ENCODE measurements at regions not wholly inside any gene's neighbourhood (a gene's known extent, or its start where the extent isn't known, plus 50 kb on each side); places are given as distances from the start of the nearest gene placed in this dataset.

- ChIA-PET POLR2A (no interaction called here), CTCF (interaction anchor here (0.7 kb wide), 1 partner anchor 98 kb away, joined by 3 read pairs; no protein-coding TSS in a partner anchor)
- Histone ChIP-seq H3K9me3 (no peaks in the 10 kb centered on the region), H3K4me1 (no peaks in the 10 kb centered on the region), H3K27ac (no peak overlapping the region), H3K4me2 (no peak overlapping the region), H3K4me3 (no peak overlapping the region)
- FAIRE-seq (no peak), ATAC-seq (peak in 1 of 2 experiments; percentile 53; a peak in 3 of 6 replicates), DNase-seq (ENCODE audit: low read depth in 1 of 2, low spot score in 1 of 2) (no peak)
- TF ChIP-seq CBX8 (IDR thresholded peaks at IDR 0.05) = no peak
- WGBS (ENCODE audit: missing lambda C conversion rate) = 94% methylated on average over 10 of the region's 10 CpGs
Measured at GRCh38 chr16:22427556-22427955, 53.1 kb upstream of the CDR2 start.

GRCh38 chr16:22425847-22426246, 51.4 kb upstream of the CDR2 start:
- H3K9me3 ChIP-seq = no peaks in the 10 kb centered on the region
- H3K4me3 ChIP-seq = no peak overlapping the region
- FAIRE-seq (no peak), DNase-seq (ENCODE audit: low read depth in 1 of 2, low spot score in 1 of 2) (no peak), ATAC-seq (no peak)
- TF ChIP-seq SREBF2 (IDR thresholded peaks at IDR 0.05) (no peak), PBX3 (IDR thresholded peaks at IDR 0.05) (no peak), SMC3 (IDR thresholded peaks at IDR 0.05) (no peak)
- 90% methylated on average over 5 of the region's 5 CpGs for WGBS (ENCODE audit: missing lambda C conversion rate)
- POLR2A ChIA-PET = no interaction called here
- H3K4me2 ChIP-seq = no peak overlapping the region
- H3K4me1 ChIP-seq = no peaks in the 10 kb centered on the region
- no peak overlapping the region for H3K27ac ChIP-seq
- CTCF ChIA-PET = no interaction called here

- no peaks in the 10 kb centered on the region for H3K9me3 ChIP-seq
- 93% methylated on average over 22 of the region's 26 CpGs for WGBS (ENCODE audit: missing lambda C conversion rate)
- DNase-seq (ENCODE audit: low read depth in 1 of 2, low spot score in 1 of 2) (no peak), FAIRE-seq (no peak), ATAC-seq (no peak; a peak in 1 of 6 replicates)
- no peak overlapping the region for H3K4me2 ChIP-seq
- CTCF ChIA-PET = no interaction called here
- H3K4me3 ChIP-seq = no peak overlapping the region
- H3K27ac ChIP-seq = no peak overlapping the region
- H3K4me1 ChIP-seq = no peaks in the 10 kb centered on the region
- POLR2A ChIA-PET = interaction anchor here (1.1 kb wide), 1 partner anchor 18 kb away, joined by 4 read pairs; no protein-coding TSS in a partner anchor
- TF ChIP-seq GATA3 (IDR thresholded peaks at IDR 0.05; ENCODE audit: borderline replicate concordance) (no peak), HOXB5 (CRISPR knock-in tag; IDR thresholded peaks at IDR 0.05) (no peak), HDAC2 (IDR thresholded peaks at IDR 0.05) (no peak), MYC (IDR thresholded peaks at IDR 0.05; ENCODE audit: borderline replicate concordance, low read length) (no peak), PBX3 (IDR thresholded peaks at IDR 0.05) (no peak), RNF2 (IDR thresholded peaks at IDR 0.05; ENCODE audit: borderline replicate concordance, low read depth) (no peak), E2F6 (IDR thresholded peaks at IDR 0.05; ENCODE audit: borderline replicate concordance, low read depth) (no peak), KDM1A (IDR thresholded peaks at IDR 0.05; ENCODE audit: low read depth) (no peak), FOXS1 (CRISPR knock-in tag; IDR thresholded peaks at IDR 0.05) (no peak), CBX2 (IDR thresholded peaks at IDR 0.05; ENCODE audit: borderline replicate concordance, low read depth) (no peak), MAX (IDR thresholded peaks at IDR 0.05) (no peak), CBX8 (IDR thresholded peaks at IDR 0.05) (no peak), CEBPB (IDR thresholded peaks at IDR 0.05) (no peak), BCL3 (IDR thresholded peaks at IDR 0.05) (no peak), SMC3 (IDR thresholded peaks at IDR 0.05) (no peak), ELK1 (IDR thresholded peaks at IDR 0.05; ENCODE audit: low read depth, low read length) (no peak)
Measured at GRCh38 chr16:22425036-22425801, 50.8 kb upstream of the CDR2 start.

All from A549 (cell line).